GM12865 (cell line): ENCODE measurements at regions not wholly inside any gene's neighbourhood (a gene's known extent, or its start where the extent isn't known, plus 50 kb on each side); places are given as distances from the start of the nearest gene placed in this dataset.

Experiments used
- DNase-seq: peaks from one replicate; pipeline ENCODE4 v3.0.0; 2010; ENCODE audit warnings: low read depth
- H3K4me3 ChIP-seq: 2 replicates; pipeline ENCODE4 v1.5.1; 2011; ENCODE audit warnings: mild to moderate bottlenecking, low read depth, low read length, control low read depth
- CTCF ChIP-seq: IDR thresholded peaks from 2 replicates; pipeline ENCODE4 v1.5.1; 2011; ENCODE audit warnings: low read length, control low read depth, low read depth, inconsistent platforms; ENCODE audit not compliant: insufficient read depth; ENCODE audit errors: missing control alignments

GRCh38 chr5:79878721-79879336 is 112.2 kb downstream of the MTX3 start:
- peak; percentile 44 for DNase-seq
- no peak overlapping the region for H3K4me3 ChIP-seq
- peak; percentile 60 for TF ChIP-seq CTCF

- no peak for TF ChIP-seq CTCF
These were observed 112.9 kb downstream of the MTX3 start for GRCh38 chr5:79878136-79878679.

DNA sequence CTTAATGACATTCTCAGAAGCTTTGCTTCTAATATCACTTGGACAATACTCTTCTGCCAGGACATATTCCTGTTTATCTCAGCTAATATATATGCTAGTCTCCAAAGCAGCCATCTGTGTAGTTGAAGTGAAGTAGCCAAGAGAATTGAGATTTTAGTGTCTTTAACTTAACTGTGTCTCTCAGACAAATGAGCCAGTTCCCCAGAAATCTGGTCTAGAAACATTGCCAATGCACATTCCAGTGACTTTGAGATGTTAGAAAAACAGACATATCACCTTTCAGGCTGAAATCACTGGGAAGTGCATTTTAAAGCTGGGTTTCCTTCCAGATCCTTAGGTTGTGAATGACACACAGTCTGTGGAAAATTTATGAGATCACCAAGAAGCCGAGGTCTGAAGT is 114.6 kb downstream of the MTX3 start:
- H3K4me3 ChIP-seq, result no peak overlapping the region
- no peak for TF ChIP-seq CTCF
- no peak for DNase-seq

More at GRCh38 chr5:79878136-79878679, 112.9 kb downstream of the MTX3 start:
- DNase-seq, result no peak
- no peak overlapping the region for H3K4me3 ChIP-seq

GRCh38 chr5:79875230-79875629 is 115.8 kb downstream of the MTX3 start:
- no peak overlapping the region for H3K4me3 ChIP-seq
- DNase-seq, result no peak
- no peak for TF ChIP-seq CTCF

DNA sequence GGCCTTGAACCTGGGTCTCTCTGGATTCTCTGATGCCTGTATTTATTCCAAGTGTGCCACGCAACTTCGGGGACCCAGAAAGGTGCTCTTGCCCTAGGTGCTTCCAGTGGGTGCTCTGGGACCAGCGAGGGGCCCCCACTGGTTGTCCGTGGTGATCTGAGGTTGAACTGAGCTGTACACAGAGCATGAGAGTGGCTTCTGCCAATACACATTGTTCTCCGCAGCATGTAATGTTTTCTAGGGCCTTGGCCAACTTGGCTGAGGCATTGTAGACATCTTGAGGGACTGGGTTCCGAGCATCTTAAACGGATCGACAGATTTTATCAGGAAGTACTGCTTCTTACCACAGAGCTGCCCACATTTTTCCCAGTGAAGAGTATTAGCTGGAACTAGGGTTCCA is 117.9 kb downstream of the MTX3 start:
- DNase-seq, result no peak
- TF ChIP-seq CTCF, result no peak
- no peak overlapping the region for H3K4me3 ChIP-seq

- no peak for DNase-seq
- no peak for TF ChIP-seq CTCF
- H3K4me3 ChIP-seq, result no peak overlapping the region
These were observed 118.8 kb downstream of the MTX3 start for GRCh38 chr5:79872291-79872690.

GRCh38 chr5:79871364-79872120 is 119.5 kb downstream of the MTX3 start:
- DNase-seq, result no peak
- TF ChIP-seq CTCF, result no peak

More at GRCh38 chr5:79871364-79872120, 119.5 kb downstream of the MTX3 start:
- H3K4me3 ChIP-seq, result no peak overlapping the region
